H9 (cell line): ENCODE measurements at regions not wholly inside any gene's neighbourhood (a gene's known extent, or its start where the extent isn't known, plus 50 kb on each side); places are given as distances from the start of the nearest gene placed in this dataset.

Experiments
- DNase-seq: peaks from one replicate; pipeline ENCODE4 v3.0.0-alpha.2; 2017
- H2AFZ ChIP-seq: one replicate; pipeline ENCODE4 v1.6.1; 2013; ENCODE audit warnings: mild to moderate bottlenecking, low read length, control low read depth, moderate library complexity
- H2AK5ac ChIP-seq: 2 replicates; pipeline ENCODE4 v1.6.1; 2013; ENCODE audit warnings: low read length, control low read depth, mixed read lengths; ENCODE audit not compliant: insufficient read length
- H2BK120ac ChIP-seq: one replicate; pipeline ENCODE4 v1.6.1; 2013; ENCODE audit warnings: low read depth, mild to moderate bottlenecking, low read length, control low read depth, inconsistent platforms; ENCODE audit not compliant: poor library complexity, severe bottlenecking
- H2BK12ac ChIP-seq: 2 replicates; pipeline ENCODE4 v1.6.1; 2013; ENCODE audit warnings: low read length, control low read depth, mixed read lengths, low read depth; ENCODE audit not compliant: insufficient read length
- H2BK15ac ChIP-seq: 2 replicates; pipeline ENCODE4 v1.6.1; 2013; ENCODE audit warnings: low read depth, low read length, control low read depth
- H2BK20ac ChIP-seq: one replicate; pipeline ENCODE4 v1.6.1; 2013; ENCODE audit warnings: low read depth, mild to moderate bottlenecking, low read length, control low read depth, inconsistent platforms; ENCODE audit not compliant: poor library complexity, severe bottlenecking
- H2BK5ac ChIP-seq: 2 replicates; pipeline ENCODE4 v1.6.1; 2013; ENCODE audit warnings: low read length, control low read depth, mixed read lengths; ENCODE audit not compliant: insufficient read length
- H3K14ac ChIP-seq: 2 replicates; pipeline ENCODE4 v1.6.1; 2013; ENCODE audit warnings: low read length, control low read depth; ENCODE audit not compliant: insufficient read depth
- H3K18ac ChIP-seq: 2 replicates; pipeline ENCODE4 v1.6.1; 2013; ENCODE audit warnings: low read depth, mild to moderate bottlenecking, mixed read lengths, low read length, control low read depth; ENCODE audit not compliant: insufficient read length
- H3K23ac ChIP-seq: 2 replicates; pipeline ENCODE4 v1.6.1; 2013; ENCODE audit warnings: low read length, control low read depth, mixed read lengths, low read depth; ENCODE audit not compliant: insufficient read length
- H3K23me2 ChIP-seq: 2 replicates; pipeline ENCODE4 v1.6.1; 2013; ENCODE audit warnings: low read depth, mild to moderate bottlenecking, mixed read lengths, low read length, control low read depth; ENCODE audit not compliant: insufficient read length, poor library complexity, severe bottlenecking
- H3K27ac ChIP-seq: 2 replicates; pipeline ENCODE4 v1.5.1; 2013; ENCODE audit warnings: low read length, control low read depth, mixed read lengths, low read depth; ENCODE audit not compliant: insufficient read length
- H3K27me3 ChIP-seq: 2 replicates; pipeline ENCODE4 v1.6.1; 2013; ENCODE audit warnings: low read length, control low read depth, inconsistent platforms; ENCODE audit not compliant: insufficient read depth
- H3K4ac ChIP-seq: 2 replicates; pipeline ENCODE4 v1.6.1; 2013; ENCODE audit warnings: low read depth, mild to moderate bottlenecking, control low read depth, inconsistent platforms, low read length, moderate library complexity
- H3K4me1 ChIP-seq: 2 replicates; pipeline ENCODE4 v1.6.1; 2013; ENCODE audit warnings: low read length, control low read depth, inconsistent platforms; ENCODE audit not compliant: insufficient read depth
- H3K4me2 ChIP-seq: 2 replicates; pipeline ENCODE4 v1.6.1; 2013; ENCODE audit warnings: low read length, control low read depth, mixed read lengths; ENCODE audit not compliant: insufficient read length, insufficient read depth
- H3K56ac ChIP-seq: 2 replicates; pipeline ENCODE4 v1.6.1; 2013; ENCODE audit warnings: low read depth, mild to moderate bottlenecking, mixed read lengths, low read length, control low read depth; ENCODE audit not compliant: insufficient read length
- H3K79me1 ChIP-seq: 2 replicates; pipeline ENCODE4 v1.6.1; 2013; ENCODE audit warnings: low read depth, mild to moderate bottlenecking, moderate library complexity, low read length, control low read depth, inconsistent platforms; ENCODE audit not compliant: insufficient read depth, poor library complexity, severe bottlenecking
- H3K79me2 ChIP-seq: 2 replicates; pipeline ENCODE4 v1.6.1; 2013; ENCODE audit warnings: low read length, control low read depth, inconsistent platforms; ENCODE audit not compliant: insufficient read depth
- H3K9ac ChIP-seq: 2 replicates; pipeline ENCODE4 v1.6.1; 2013; ENCODE audit warnings: low read length, control low read depth, mixed read lengths; ENCODE audit not compliant: insufficient read length; ENCODE audit errors: extremely low read depth
- H3K9me3 ChIP-seq: one replicate; pipeline ENCODE4 v1.6.1; 2013; ENCODE audit warnings: low read depth, low read length, inconsistent platforms; ENCODE audit not compliant: control insufficient read depth
- H3T11ph ChIP-seq: one replicate; pipeline ENCODE4 v1.6.1; 2013; ENCODE audit warnings: mild to moderate bottlenecking, low read length, control low read depth, inconsistent platforms
- H4K20me1 ChIP-seq: one replicate; pipeline ENCODE4 v1.6.1; 2013; ENCODE audit not compliant: control insufficient read depth, insufficient read length, insufficient read depth
- H4K5ac ChIP-seq: 2 replicates; pipeline ENCODE4 v1.6.1; 2013; ENCODE audit warnings: low read depth, mild to moderate bottlenecking, mixed read lengths, low read length, control low read depth; ENCODE audit not compliant: insufficient read length
- H4K8ac ChIP-seq: replicated peaks from 2 replicates; pipeline ENCODE4 v1.6.1; 2013; ENCODE audit warnings: low read length, control low read depth, mixed read lengths, low read depth; ENCODE audit not compliant: insufficient read length
- H4K91ac ChIP-seq: 2 replicates; pipeline ENCODE4 v1.6.1; 2013; ENCODE audit warnings: low read depth, mild to moderate bottlenecking, moderate library complexity, mixed read lengths, low read length, control low read depth; ENCODE audit not compliant: insufficient read length
- H3K27ac Mint-ChIP-seq, 3 experiments: 2 replicates in 2 of 3; 3 replicates in 1 of 3; pipeline ENCODE4 v1.8.0; 2020 to 2021; ENCODE audit warnings: mixed read lengths in 3 of 3, mild to moderate bottlenecking in 1 of 3, moderate library complexity in 1 of 3
- H3K27me3 Mint-ChIP-seq: 2 replicates; pipeline ENCODE4 v1.8.0; 2021; ENCODE audit warnings: low read depth, mild to moderate bottlenecking, moderate library complexity, mixed read lengths
- H3K36me3 Mint-ChIP-seq, 3 experiments: 2 replicates in 2 of 3; 3 replicates in 1 of 3; pipeline ENCODE4 v1.8.0; 2020 to 2021; ENCODE audit warnings: low read depth in 3 of 3, mixed read lengths in 3 of 3; ENCODE audit not compliant: insufficient read depth in 1 of 3
- H3K4me1 Mint-ChIP-seq, 2 experiments: 2 replicates each; pipeline ENCODE4 v1.8.0; 2020; ENCODE audit warnings: mixed read lengths in 2 of 2
- H3K4me3 Mint-ChIP-seq, 2 experiments: 2 replicates in 1 of 2; 3 replicates in 1 of 2; pipeline ENCODE4 v1.8.0; 2020 to 2021; ENCODE audit warnings: mild to moderate bottlenecking in 2 of 2, mixed read lengths in 2 of 2, moderate library complexity in 1 of 2
- H3K9me3 Mint-ChIP-seq, 2 experiments: 2 replicates in 1 of 2; 3 replicates in 1 of 2; pipeline ENCODE4 v1.8.0; 2020; ENCODE audit warnings: mild to moderate bottlenecking in 2 of 2, mixed read lengths in 2 of 2, moderate library complexity in 1 of 2
- WGBS: extraction: QIAGEN DNeasy Blood & Tissue Kit; methylation state at CpG from one replicate; pipeline ENCODE4 v1.1.7; 2013; ENCODE audit warnings: missing lambda C conversion rate, low lambda C conversion rate, mixed read lengths; ENCODE audit not compliant: insufficient read length; ENCODE audit errors: extremely low coverage; 5-methylcytosine and 5-hydroxymethylcytosine counted together
- TF ChIP-seq, protein P1 (sequence below): fragments of 200-600 bp; sonication (generic); conservative IDR thresholded peaks from 3 replicates; pipeline ENCODE4 v1.8.0; 2021; ENCODE audit warnings: antibody characterized with exemption, mild to moderate bottlenecking

- 0 out of 2 replicates have a peak, but pooled peaks cover 3% of the 10 kb centered on the region for H3K79me2 ChIP-seq
- H2BK15ac ChIP-seq = no peak overlapping the region
- H4K5ac ChIP-seq = no peak overlapping the region
- H2AFZ ChIP-seq = no peak overlapping the region
- no peak overlapping the region for H3K9ac ChIP-seq
- Mint-ChIP-seq H3K27me3 (no peaks in the 10 kb centered on the region; the same call in 1 of the 2 replicates), H3K9me3 (peaks cover 3 to 6% of the 10 kb centered on the region in 2 experiments; a peak in 4 of 5 replicates), H3K4me3 (no peak overlapping the region), H3K4me1 (peaks cover 13 to 16% of the 10 kb centered on the region in 2 experiments), H3K27ac (no peak overlapping the region), H3K36me3 (peaks cover 0 to 5% (median 5%) of the 10 kb centered on the region in 3 experiments; a peak in 3 of 7 replicates)
- H3K4me1 ChIP-seq = 0 out of 2 replicates have a peak, but pooled peaks cover under 1% of the 10 kb centered on the region
- H3K27ac ChIP-seq = no peak overlapping the region
- H2AK5ac ChIP-seq = no peak overlapping the region
- no peak overlapping the region for H2BK20ac ChIP-seq
- no peak overlapping the region for H3K56ac ChIP-seq
- H4K91ac ChIP-seq = no peak overlapping the region
- no peaks in the 10 kb centered on the region for H3K27me3 ChIP-seq
- H3K18ac ChIP-seq = no peak overlapping the region
- no peak overlapping the region for H3K4me2 ChIP-seq
- no CpG with 5 or more reads among the region's 4 CpGs for WGBS
- H2BK120ac ChIP-seq = no peak overlapping the region
- no peaks in the 10 kb centered on the region for H3K9me3 ChIP-seq
- H3K79me1 ChIP-seq = no peaks in the 10 kb centered on the region
- no peaks in the 10 kb centered on the region for H4K20me1 ChIP-seq
- no peak overlapping the region for H3K23ac ChIP-seq
- no peak overlapping the region for H3K4ac ChIP-seq
- H4K8ac ChIP-seq = no peak overlapping the region
- no peak overlapping the region for H2BK5ac ChIP-seq
- H3K14ac ChIP-seq = no peak overlapping the region
- no peaks in the 10 kb centered on the region for H3K23me2 ChIP-seq
- TF ChIP-seq, protein P1, sequence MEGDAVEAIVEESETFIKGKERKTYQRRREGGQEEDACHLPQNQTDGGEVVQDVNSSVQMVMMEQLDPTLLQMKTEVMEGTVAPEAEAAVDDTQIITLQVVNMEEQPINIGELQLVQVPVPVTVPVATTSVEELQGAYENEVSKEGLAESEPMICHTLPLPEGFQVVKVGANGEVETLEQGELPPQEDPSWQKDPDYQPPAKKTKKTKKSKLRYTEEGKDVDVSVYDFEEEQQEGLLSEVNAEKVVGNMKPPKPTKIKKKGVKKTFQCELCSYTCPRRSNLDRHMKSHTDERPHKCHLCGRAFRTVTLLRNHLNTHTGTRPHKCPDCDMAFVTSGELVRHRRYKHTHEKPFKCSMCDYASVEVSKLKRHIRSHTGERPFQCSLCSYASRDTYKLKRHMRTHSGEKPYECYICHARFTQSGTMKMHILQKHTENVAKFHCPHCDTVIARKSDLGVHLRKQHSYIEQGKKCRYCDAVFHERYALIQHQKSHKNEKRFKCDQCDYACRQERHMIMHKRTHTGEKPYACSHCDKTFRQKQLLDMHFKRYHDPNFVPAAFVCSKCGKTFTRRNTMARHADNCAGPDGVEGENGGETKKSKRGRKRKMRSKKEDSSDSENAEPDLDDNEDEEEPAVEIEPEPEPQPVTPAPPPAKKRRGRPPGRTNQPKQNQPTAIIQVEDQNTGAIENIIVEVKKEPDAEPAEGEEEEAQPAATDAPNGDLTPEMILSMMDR = no peak
- H2BK12ac ChIP-seq = no peak overlapping the region
- peak; percentile 15 for DNase-seq
- H3T11ph ChIP-seq = no peak overlapping the region
Measured at GRCh38 chr2:47644351-47644750, 73.6 kb upstream of the KCNK12 start.
